ENCODE measurements at regions not wholly inside any gene's neighbourhood (a gene's known extent, or its start where the extent isn't known, plus 50 kb on each side); places are given as distances from the start of the nearest gene placed in this dataset.

- no peak overlapping the region for H3K4me3 ChIP-seq (replicated peaks in 1 of 2; ENCODE audit: low read depth in 2 of 2, low read length in 2 of 2)
- DNase-seq (ENCODE audit: low read depth in 2 of 2), result no peak
- TF ChIP-seq CTCF (IDR thresholded peaks at IDR 0.05; ENCODE audit: low read depth, low read length), result no peak
Observed at GRCh38 chr9:38316166-38316780, 76.2 kb upstream of the ALDH1B1 start.

GRCh38 chr9:38315085-38315595 lies 77.4 kb upstream of the ALDH1B1 start:
- DNase-seq (ENCODE audit: low read depth in 2 of 2), result no peak
- no peak overlapping the region for H3K4me3 ChIP-seq (replicated peaks in 1 of 2; ENCODE audit: low read depth in 2 of 2, low read length in 2 of 2)
- TF ChIP-seq CTCF (IDR thresholded peaks at IDR 0.05; ENCODE audit: low read depth, low read length), result no peak

DNA sequence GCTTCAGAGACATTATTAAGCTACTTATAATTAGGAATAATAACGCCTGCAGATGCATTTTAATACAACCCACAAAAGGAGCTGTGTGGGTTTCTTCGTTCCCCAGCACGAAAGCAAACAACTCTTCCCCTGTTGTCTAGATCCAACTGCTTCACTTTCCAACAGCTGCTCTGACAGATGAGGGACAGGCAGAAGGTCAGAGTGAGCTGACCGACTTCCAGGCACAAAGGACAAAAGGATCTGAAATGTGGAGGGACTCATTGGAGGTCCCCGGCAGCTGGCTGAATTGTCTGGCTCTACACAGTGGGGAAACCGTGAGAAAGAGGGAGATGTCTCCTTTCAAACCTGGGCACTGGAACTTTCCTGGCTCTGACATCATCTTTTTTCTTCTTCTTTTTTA lies 79.1 kb upstream of the ALDH1B1 start:
- no peak overlapping the region for H3K4me3 ChIP-seq (replicated peaks in 1 of 2; ENCODE audit: low read depth in 2 of 2, low read length in 2 of 2)
- no peak for DNase-seq (ENCODE audit: low read depth in 2 of 2)
- no peak for TF ChIP-seq CTCF (IDR thresholded peaks at IDR 0.05; ENCODE audit: low read depth, low read length)

DNA sequence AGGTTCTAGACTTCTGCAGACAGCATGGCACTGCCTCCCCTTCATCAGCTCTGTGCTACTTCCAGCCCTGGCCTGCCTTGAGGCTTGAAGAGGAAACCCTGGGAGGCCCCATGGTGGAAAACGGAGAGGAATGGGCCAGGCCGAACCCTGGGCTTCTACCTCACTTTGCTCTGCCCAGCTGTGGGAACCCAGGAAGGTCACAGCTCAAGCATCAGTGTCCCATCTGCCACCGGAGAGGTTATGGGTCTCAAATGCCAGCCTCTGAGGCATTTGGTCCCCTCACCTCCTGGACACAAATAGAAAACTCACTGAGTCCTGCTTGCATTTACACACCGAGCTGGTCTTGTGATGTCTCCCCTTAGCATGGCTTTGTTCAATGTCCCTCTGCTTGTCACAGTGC lies 80.1 kb upstream of the ALDH1B1 start:
- DNase-seq (ENCODE audit: low read depth in 2 of 2), result no peak
- H3K4me3 ChIP-seq (replicated peaks in 1 of 2; ENCODE audit: low read depth in 2 of 2, low read length in 2 of 2), result no peak overlapping the region
- TF ChIP-seq CTCF (IDR thresholded peaks at IDR 0.05; ENCODE audit: low read depth, low read length), result no peak

- no peak overlapping the region for H3K4me3 ChIP-seq (replicated peaks in 1 of 2; ENCODE audit: low read depth in 2 of 2, low read length in 2 of 2)
- peak in 1 of 2 donors; percentile 9 for DNase-seq (ENCODE audit: low read depth in 2 of 2)
Observed at GRCh38 chr9:38311382-38312270, 80.9 kb upstream of the ALDH1B1 start.

More at GRCh38 chr9:38311382-38312270, 80.9 kb upstream of the ALDH1B1 start:
- no peak for TF ChIP-seq CTCF (IDR thresholded peaks at IDR 0.05; ENCODE audit: low read depth, low read length)

Data from cardiac fibroblast (primary cell).